ENCODE measurements at regions not wholly inside any gene's neighbourhood (a gene's known extent, or its start where the extent isn't known, plus 50 kb on each side); places are given as distances from the start of the nearest gene placed in this dataset.

DNA sequence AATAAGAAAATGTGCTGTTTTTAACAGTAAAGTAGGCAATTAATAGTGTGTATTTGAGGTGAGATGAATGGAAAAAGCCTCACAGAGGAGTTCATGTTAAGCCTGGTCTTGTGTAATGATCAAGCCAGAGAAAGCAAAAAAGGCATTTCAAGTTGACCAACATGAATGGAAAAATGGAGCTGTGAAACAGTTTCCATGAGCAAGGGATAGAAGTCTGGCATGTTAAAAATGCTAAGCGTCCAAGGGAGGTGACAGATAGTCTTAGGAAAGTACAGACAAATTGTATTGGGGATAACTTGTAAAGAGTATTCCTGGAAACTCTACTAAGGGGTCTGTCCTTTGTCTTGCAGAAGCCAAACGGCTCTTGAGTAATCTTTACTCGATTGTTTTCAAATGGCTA, 506.8 kb upstream of the ATXN8OS start:
- TF ChIP-seq EZH2 (IDR thresholded peaks at IDR 0.05; ENCODE audit: insufficient read depth, low read length): no peak
- TF ChIP-seq, protein P1, sequence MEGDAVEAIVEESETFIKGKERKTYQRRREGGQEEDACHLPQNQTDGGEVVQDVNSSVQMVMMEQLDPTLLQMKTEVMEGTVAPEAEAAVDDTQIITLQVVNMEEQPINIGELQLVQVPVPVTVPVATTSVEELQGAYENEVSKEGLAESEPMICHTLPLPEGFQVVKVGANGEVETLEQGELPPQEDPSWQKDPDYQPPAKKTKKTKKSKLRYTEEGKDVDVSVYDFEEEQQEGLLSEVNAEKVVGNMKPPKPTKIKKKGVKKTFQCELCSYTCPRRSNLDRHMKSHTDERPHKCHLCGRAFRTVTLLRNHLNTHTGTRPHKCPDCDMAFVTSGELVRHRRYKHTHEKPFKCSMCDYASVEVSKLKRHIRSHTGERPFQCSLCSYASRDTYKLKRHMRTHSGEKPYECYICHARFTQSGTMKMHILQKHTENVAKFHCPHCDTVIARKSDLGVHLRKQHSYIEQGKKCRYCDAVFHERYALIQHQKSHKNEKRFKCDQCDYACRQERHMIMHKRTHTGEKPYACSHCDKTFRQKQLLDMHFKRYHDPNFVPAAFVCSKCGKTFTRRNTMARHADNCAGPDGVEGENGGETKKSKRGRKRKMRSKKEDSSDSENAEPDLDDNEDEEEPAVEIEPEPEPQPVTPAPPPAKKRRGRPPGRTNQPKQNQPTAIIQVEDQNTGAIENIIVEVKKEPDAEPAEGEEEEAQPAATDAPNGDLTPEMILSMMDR (IDR thresholded peaks at IDR 0.05; ENCODE audit: insufficient read depth, low read depth, low read length): no peak
